Epithelial cell of esophagus (primary cell): ENCODE measurements at regions not wholly inside any gene's neighbourhood (a gene's known extent, or its start where the extent isn't known, plus 50 kb on each side); places are given as distances from the start of the nearest gene placed in this dataset.
"Not testable (repeated sequence)": the region's sequence is repeated elsewhere in the genome, so short reads cannot be mapped to it uniquely, and the experiment has no call there.

Experiments
- DNase-seq: peaks from one replicate; pipeline ENCODE4 v3.0.0; 2010; ENCODE audit warnings: low read depth
- H3K4me3 ChIP-seq: 2 replicates; pipeline ENCODE4 v1.5.1; 2011; ENCODE audit warnings: mild to moderate bottlenecking, low read length, control low read depth
- TF ChIP-seq, protein P1 (sequence below): IDR thresholded peaks from 2 replicates; pipeline ENCODE4 v1.5.1; 2011; ENCODE audit warnings: low read depth, mild to moderate bottlenecking, low read length, control low read depth, inconsistent platforms; ENCODE audit not compliant: insufficient read depth; ENCODE audit errors: missing control alignments

DNA sequence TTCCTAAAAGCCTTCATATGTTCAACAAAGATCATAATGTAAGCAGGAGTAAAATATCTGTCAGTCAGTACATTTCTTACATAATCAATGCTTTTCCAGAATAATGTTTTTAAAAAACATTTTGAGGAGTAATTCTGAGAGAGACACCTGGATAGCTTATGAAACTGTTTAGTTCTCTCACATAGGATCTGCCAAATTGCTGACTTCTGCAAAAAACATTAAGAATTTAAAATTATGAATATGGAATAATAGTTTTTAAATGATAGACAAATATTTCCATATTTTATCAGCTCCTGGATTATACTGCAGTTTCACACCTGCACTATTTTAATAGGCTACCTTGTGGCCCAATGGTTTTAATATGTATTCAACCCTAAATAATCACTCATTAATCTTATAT lies 142.7 kb upstream of the RUNX1 start:
- TF ChIP-seq, protein P1, sequence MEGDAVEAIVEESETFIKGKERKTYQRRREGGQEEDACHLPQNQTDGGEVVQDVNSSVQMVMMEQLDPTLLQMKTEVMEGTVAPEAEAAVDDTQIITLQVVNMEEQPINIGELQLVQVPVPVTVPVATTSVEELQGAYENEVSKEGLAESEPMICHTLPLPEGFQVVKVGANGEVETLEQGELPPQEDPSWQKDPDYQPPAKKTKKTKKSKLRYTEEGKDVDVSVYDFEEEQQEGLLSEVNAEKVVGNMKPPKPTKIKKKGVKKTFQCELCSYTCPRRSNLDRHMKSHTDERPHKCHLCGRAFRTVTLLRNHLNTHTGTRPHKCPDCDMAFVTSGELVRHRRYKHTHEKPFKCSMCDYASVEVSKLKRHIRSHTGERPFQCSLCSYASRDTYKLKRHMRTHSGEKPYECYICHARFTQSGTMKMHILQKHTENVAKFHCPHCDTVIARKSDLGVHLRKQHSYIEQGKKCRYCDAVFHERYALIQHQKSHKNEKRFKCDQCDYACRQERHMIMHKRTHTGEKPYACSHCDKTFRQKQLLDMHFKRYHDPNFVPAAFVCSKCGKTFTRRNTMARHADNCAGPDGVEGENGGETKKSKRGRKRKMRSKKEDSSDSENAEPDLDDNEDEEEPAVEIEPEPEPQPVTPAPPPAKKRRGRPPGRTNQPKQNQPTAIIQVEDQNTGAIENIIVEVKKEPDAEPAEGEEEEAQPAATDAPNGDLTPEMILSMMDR: no peak
- DNase-seq: no peak
- no peak overlapping the region for H3K4me3 ChIP-seq

DNA sequence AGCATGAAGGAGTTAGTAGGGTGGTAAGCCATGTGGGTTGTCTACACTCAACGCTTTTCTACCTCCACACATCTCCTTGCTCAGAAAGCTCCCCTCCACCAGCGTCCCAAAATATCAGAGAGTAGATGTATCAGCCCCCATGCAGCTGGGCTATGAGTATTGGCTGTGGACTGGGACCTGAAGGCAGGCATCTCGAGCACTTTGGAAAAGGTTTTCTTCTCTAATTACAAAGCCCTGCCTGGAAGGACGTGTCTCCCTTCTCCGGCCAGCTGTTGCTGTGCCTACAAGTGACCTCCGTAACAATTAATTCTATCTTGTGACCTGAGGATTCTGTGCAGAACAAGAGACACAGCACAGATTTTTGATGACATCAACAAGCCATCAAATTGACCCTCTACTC lies 142.0 kb upstream of the RUNX1 start:
- DNase-seq: no peak
- TF ChIP-seq, protein P1: no peak
- no peak overlapping the region for H3K4me3 ChIP-seq

DNA sequence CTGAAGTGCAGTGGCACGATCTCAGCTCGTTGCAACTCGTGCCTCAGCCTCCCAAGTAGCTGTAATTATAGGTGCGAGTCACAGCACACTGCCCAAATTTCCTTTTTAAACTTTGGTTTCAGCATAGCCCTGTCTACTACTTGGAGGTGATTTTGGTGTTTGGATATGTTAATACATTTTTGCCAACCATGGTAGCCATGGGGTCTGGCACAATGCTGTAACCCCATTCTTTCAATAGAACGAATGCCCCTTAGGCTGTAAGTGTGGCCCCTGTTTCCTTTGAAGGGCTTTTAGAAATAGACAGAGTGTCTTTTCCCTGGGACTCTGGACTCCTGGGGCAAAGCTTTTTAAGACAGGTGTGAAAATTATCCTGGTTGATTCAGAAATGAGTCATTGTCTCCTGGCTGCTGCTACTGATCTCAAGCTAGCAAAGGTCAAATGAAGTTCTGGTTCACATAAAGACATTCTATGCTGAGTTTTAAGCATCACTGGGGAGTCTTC lies 141.1 kb upstream of the RUNX1 start:
- TF ChIP-seq, protein P1: no peak
- DNase-seq: peak; percentile 86
- H3K4me3 ChIP-seq: no peak overlapping the region

DNA sequence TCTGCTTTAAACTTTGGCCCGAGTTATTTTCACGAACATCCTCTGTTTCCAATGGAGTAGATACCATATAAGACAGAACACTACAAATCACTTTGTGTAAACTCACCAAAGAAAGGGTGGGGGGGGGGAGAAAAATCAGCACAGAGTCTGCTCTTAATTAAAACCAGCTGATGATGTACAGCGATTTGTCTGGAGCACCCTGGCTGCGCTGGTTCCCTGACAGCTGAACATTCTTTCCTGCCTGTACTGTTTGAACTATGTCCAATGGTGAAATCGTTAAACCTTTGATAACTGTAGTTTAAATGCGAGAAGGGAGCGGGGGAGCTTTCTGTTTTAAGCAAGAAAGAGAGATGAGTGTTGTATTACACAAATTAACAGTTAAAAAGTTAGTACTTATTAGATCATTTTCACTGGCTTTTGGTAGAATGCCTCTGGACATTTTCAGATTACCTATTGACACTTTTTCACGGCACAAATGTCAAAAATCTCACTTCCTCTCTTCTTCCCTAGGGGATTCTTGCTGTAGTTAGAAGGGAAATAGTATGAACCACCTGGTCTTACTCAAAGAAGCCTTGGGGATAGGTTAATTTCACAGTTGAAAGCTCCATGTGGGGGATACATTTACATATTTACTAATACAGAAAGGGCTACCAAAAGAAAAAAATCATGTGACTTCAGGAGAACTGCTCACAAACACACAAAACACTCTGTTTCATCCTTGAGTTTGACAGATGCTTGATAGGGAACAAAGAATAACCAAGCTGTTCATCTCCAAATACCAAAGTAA lies 140.2 kb upstream of the RUNX1 start:
- TF ChIP-seq, protein P1: no peak
- H3K4me3 ChIP-seq: no peak overlapping the region
- no peak for DNase-seq

DNA sequence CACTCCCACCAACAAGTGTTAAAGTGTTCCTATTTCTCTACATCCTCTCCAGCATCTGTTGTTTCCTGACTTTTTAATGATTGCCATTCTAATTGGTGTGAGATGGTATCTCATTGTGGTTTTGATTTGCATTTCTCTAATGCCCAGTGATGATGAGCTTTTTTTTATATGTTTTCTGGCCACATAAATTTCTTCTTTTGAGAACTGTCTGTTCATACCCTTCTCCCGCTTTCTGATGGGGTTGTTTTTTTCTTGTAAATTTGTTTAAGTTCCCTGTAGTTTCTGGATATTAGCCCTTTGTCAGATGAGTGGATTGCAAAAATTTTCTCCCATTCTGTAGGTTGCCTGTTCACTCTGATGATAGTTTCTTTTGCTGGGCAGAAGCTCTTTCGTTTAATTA lies 134.3 kb upstream of the RUNX1 start:
- DNase-seq, H3K4me3 ChIP-seq: not testable (repeated sequence)

DNA sequence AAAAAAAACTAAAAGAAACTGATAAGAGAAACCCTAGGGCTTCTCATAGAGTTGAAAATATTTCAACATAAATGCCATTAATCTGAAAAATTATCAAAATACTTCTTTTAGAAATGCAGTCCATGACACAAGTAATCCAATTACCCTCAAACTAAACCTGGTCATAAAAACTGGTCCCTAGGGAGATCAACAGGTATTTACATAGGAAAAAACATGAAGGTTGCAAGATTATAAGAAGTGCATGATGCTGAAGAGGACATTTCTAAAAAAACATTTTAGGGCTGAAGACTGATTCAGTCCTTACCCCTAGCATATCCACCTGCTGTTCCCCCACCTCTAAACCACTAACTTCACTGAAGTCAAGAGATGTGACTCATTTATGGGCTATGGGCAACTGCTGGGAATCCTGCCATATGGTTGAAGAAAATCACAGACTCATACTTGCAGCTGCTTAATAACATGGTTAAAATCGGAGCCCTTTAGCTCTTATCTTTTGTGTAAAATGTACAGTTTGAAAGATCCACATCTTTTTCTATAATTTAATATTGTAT lies 131.0 kb upstream of the RUNX1 start:
- no peak overlapping the region for H3K4me3 ChIP-seq
- peak; percentile 57 for DNase-seq
- TF ChIP-seq, protein P1: no peak

DNA sequence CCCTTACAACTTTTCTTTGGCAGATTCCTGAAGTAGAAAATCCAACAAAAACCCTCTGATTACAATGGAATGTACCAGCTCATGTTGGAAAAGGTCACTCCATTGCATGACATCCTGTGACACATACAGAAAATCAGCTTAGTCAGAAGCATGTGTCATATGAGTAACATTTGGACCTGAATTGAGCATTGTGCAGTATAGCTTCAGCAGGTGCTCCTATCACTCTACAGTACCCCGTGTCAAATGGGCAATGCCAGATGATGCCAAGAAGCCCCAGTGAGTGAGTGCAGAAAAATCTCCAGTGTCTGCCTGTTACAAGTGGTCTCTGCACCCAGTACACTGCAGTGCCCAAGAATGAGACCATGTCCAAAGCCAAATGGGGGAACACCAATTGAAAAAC lies 129.7 kb upstream of the RUNX1 start:
- peak; percentile 81 for DNase-seq
- H3K4me3 ChIP-seq: no peak overlapping the region
- TF ChIP-seq, protein P1: no peak
